SK-N-SH treated with all-trans-retinoic acid at 6 μM for 48 hours (cell line): ENCODE measurements at regions not wholly inside any gene's neighbourhood (a gene's known extent, or its start where the extent isn't known, plus 50 kb on each side); places are given as distances from the start of the nearest gene placed in this dataset.

Experiments
- ATAC-seq: fragments of 200-7000 bp; cut with Tn5 transposase; 3 replicates; pipeline ENCODE4 v1.9.1; 2020; ENCODE audit warnings: mild to moderate bottlenecking, moderate library complexity
- ARNTL ChIP-seq: fragments of 450-650 bp; formaldehyde crosslinking; IDR thresholded peaks from 2 replicates; pipeline ENCODE4 v1.5.0; 2020; ENCODE audit warnings: low read depth, mild to moderate bottlenecking, moderate library complexity, borderline replicate concordance
- BACH2 ChIP-seq: fragments of 250-450 bp; sonication (Bioruptor Pico); IDR thresholded peaks from 2 replicates; pipeline ENCODE4 v1.9.0; 2021; ENCODE audit warnings: mild to moderate bottlenecking, borderline replicate concordance
- CSDC2 ChIP-seq: fragments of 250-450 bp; sonication (Bioruptor Pico); IDR thresholded peaks from 2 replicates; pipeline ENCODE4 v1.5.0; 2020; ENCODE audit warnings: mild to moderate bottlenecking, moderate library complexity
- ESRRG ChIP-seq: fragments of 250-450 bp; sonication (Bioruptor Pico); IDR thresholded peaks from 2 replicates; pipeline ENCODE4 v1.6.1; 2021; ENCODE audit warnings: mild to moderate bottlenecking
- GLIS3 ChIP-seq: fragments of 250-450 bp; sonication (Bioruptor Pico); IDR thresholded peaks from 2 replicates; pipeline ENCODE4 v1.5.0; 2020; ENCODE audit warnings: mild to moderate bottlenecking, moderate library complexity
- ISL1 ChIP-seq: fragments of 250-450 bp; sonication (Bioruptor Pico); IDR thresholded peaks from 2 replicates; pipeline ENCODE4 v2.1.2; 2022; ENCODE audit warnings: mild to moderate bottlenecking, moderate library complexity
- OSR1 ChIP-seq: fragments of 250-450 bp; sonication (Bioruptor Pico); IDR thresholded peaks from 2 replicates; pipeline ENCODE4 v1.8.0; 2022; ENCODE audit warnings: moderate library complexity, mild to moderate bottlenecking, inconsistent platforms
- PATZ1 ChIP-seq: fragments of 250-450 bp; sonication (Bioruptor Pico); IDR thresholded peaks from 2 replicates; pipeline ENCODE4 v1.8.0; 2020; ENCODE audit warnings: mild to moderate bottlenecking, moderate library complexity, borderline replicate concordance
- PPARA ChIP-seq: fragments of 250-450 bp; sonication (Bioruptor Pico); IDR thresholded peaks from 2 replicates; pipeline ENCODE4 v1.5.0; 2020; ENCODE audit warnings: mild to moderate bottlenecking, borderline replicate concordance
- SNAI2 ChIP-seq: fragments of 250-450 bp; sonication (Bioruptor Pico); IDR thresholded peaks from 2 replicates; pipeline ENCODE4 v1.5.0; 2020; ENCODE audit warnings: mild to moderate bottlenecking, moderate library complexity
- TCF4 ChIP-seq: fragments of 250-450 bp; sonication (Bioruptor Pico); IDR thresholded peaks from 2 replicates; pipeline ENCODE4 v1.8.0; 2021; ENCODE audit warnings: mild to moderate bottlenecking, moderate library complexity, borderline replicate concordance
- TOX ChIP-seq: fragments of 250-450 bp; sonication (Bioruptor Pico); IDR thresholded peaks from 2 replicates; pipeline ENCODE4 v1.8.0; 2021; ENCODE audit warnings: mild to moderate bottlenecking, moderate library complexity, borderline replicate concordance
- TSHZ2 ChIP-seq: fragments of 250-450 bp; sonication (Bioruptor Pico); IDR thresholded peaks from 2 replicates; pipeline ENCODE4 v1.5.0; 2020; ENCODE audit warnings: mild to moderate bottlenecking, moderate library complexity
- ZFP30 ChIP-seq: fragments of 450-650 bp; formaldehyde crosslinking; IDR thresholded peaks from 2 replicates; pipeline ENCODE4 v1.5.0; 2022; ENCODE audit warnings: mild to moderate bottlenecking, moderate library complexity
- ZNF565 ChIP-seq: fragments of 450-650 bp; formaldehyde crosslinking; conservative IDR thresholded peaks from 2 replicates; pipeline ENCODE4 v1.5.0; 2020; ENCODE audit warnings: low read depth, mild to moderate bottlenecking, moderate library complexity
- ZNF70 ChIP-seq: fragments of 450-650 bp; formaldehyde crosslinking; IDR thresholded peaks from 2 replicates; pipeline ENCODE4 v1.5.0; 2020; ENCODE audit warnings: mild to moderate bottlenecking, moderate library complexity
- TF ChIP-seq, protein P1 (sequence below): fragments of 250-450 bp; sonication (Bioruptor Pico); IDR thresholded peaks from 2 replicates; pipeline ENCODE4 v1.5.1; 2020; ENCODE audit warnings: low read depth, mild to moderate bottlenecking, moderate library complexity
- TF ChIP-seq, protein P2 (sequence below): fragments of 250-450 bp; sonication (Bioruptor Pico); IDR thresholded peaks from 2 replicates; pipeline ENCODE4 v1.5.1; 2021; ENCODE audit warnings: mild to moderate bottlenecking, moderate library complexity
- TF ChIP-seq, protein P3 (sequence below): fragments of 250-450 bp; sonication (Bioruptor Pico); IDR thresholded peaks from 2 replicates; pipeline ENCODE4 v1.8.0; 2021; ENCODE audit warnings: low read depth, mild to moderate bottlenecking, moderate library complexity, borderline replicate concordance

DNA sequence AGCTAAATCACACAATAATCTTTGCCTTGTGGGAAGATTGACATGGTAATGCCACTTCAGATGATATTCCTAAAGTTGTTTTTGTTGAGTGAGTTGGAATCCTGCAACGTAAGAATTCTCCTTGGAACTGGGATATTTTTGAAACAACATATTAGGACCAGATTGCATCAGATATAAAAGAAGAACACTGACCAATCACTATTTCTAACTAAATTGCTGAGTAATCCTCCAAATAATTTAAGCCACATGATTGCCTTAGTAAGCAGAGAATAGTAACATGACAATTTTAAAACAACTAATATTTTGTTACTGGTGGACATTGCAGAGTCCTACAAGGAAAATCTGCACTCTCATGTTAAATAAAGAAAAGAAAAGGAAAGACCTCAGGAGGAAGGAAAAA lies 353.9 kb upstream of the LMCD1 start:
- no peak for TF ChIP-seq CSDC2 (CRISPR knock-in tag)
- TF ChIP-seq, protein P1, sequence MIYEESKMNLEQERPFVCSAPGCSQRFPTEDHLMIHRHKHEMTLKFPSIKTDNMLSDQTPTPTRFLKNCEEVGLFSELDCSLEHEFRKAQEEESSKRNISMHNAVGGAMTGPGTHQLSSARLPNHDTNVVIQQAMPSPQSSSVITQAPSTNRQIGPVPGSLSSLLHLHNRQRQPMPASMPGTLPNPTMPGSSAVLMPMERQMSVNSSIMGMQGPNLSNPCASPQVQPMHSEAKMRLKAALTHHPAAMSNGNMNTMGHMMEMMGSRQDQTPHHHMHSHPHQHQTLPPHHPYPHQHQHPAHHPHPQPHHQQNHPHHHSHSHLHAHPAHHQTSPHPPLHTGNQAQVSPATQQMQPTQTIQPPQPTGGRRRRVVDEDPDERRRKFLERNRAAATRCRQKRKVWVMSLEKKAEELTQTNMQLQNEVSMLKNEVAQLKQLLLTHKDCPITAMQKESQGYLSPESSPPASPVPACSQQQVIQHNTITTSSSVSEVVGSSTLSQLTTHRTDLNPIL (CRISPR knock-in tag): no peak
- no peak for TF ChIP-seq SNAI2 (CRISPR knock-in tag)
- TF ChIP-seq ISL1 (CRISPR knock-in tag): no peak
- ATAC-seq: no peak

DNA sequence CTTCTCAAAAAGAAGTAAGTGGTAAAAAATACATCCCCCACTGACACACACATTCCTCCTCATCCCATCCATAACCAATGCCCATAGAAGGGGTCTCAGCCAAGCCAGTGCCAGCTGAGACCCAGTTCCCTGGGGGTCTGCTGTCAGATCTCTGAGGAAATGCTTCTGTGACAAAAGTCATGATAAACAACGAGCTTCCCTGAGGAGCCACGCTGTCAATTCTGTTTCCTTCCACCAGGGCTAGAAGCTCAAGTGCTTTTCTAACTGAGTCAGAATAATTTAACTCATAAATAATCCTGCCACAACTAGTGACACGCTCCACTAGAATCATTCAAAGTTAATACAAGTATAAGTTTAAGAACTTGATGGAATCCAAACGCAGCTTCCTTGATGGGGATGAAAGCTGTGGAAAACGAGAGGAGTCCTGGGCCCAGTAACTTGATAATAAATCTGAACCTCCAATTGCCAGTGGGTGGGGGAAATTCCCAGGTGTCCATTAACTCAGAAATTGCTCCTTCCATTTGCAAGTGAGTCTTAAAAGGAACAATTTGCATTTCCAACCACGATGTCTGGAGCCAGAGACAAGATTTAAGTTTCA lies 348.7 kb upstream of the LMCD1 start:
- no peak for TF ChIP-seq BACH2 (CRISPR knock-in tag)
- TF ChIP-seq GLIS3 (CRISPR knock-in tag): no peak
- TF ChIP-seq, protein P1 (CRISPR knock-in tag): no peak
- TF ChIP-seq PPARA (CRISPR knock-in tag): no peak
- TF ChIP-seq TCF4: no peak
- no peak for TF ChIP-seq CSDC2 (CRISPR knock-in tag)
- TF ChIP-seq ARNTL (CRISPR knock-in tag): no peak
- TF ChIP-seq, protein P2, sequence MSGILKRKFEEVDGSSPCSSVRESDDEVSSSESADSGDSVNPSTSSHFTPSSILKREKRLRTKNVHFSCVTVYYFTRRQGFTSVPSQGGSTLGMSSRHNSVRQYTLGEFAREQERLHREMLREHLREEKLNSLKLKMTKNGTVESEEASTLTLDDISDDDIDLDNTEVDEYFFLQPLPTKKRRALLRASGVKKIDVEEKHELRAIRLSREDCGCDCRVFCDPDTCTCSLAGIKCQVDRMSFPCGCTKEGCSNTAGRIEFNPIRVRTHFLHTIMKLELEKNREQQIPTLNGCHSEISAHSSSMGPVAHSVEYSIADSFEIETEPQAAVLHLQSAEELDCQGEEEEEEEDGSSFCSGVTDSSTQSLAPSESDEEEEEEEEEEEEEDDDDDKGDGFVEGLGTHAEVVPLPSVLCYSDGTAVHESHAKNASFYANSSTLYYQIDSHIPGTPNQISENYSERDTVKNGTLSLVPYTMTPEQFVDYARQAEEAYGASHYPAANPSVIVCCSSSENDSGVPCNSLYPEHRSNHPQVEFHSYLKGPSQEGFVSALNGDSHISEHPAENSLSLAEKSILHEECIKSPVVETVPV (CRISPR knock-in tag): no peak
- TF ChIP-seq TSHZ2 (CRISPR knock-in tag): no peak
- TF ChIP-seq SNAI2 (CRISPR knock-in tag): no peak
- no peak for ATAC-seq

DNA sequence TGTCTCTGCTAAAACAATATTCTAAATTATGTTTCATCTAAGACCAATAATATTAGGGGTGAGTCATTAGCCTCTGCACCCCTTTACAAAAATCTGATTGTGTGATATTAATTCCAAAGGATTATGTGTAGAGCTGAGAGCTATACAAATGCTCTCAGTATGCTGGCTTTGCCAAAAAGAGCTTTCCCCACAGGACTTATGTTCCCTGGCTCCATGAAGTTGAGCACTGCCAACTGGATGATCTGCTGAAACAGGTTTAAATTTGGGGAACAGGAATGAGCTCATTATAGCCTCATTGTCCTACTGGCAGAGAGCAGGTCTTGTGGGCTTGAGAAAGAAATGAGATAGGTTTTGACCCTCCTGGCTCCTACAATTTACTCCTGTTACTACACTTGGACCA lies 347.8 kb upstream of the LMCD1 start:
- ATAC-seq: no peak
- TF ChIP-seq BACH2 (CRISPR knock-in tag): no peak
- no peak for TF ChIP-seq TOX (CRISPR knock-in tag)
- no peak for TF ChIP-seq ISL1 (CRISPR knock-in tag)
- no peak for TF ChIP-seq PPARA (CRISPR knock-in tag)
- TF ChIP-seq PATZ1 (CRISPR knock-in tag): no peak
- TF ChIP-seq, protein P1 (CRISPR knock-in tag): no peak
- no peak for TF ChIP-seq GLIS3 (CRISPR knock-in tag)
- no peak for TF ChIP-seq OSR1 (CRISPR knock-in tag)
- no peak for TF ChIP-seq ZFP30 (CRISPR knock-in tag)
- TF ChIP-seq ZNF70: no peak
- TF ChIP-seq, protein P2 (CRISPR knock-in tag): no peak
- TF ChIP-seq CSDC2 (CRISPR knock-in tag): no peak
- TF ChIP-seq ZNF565: no peak
- no peak for TF ChIP-seq ARNTL (CRISPR knock-in tag)
- TF ChIP-seq, protein P3, sequence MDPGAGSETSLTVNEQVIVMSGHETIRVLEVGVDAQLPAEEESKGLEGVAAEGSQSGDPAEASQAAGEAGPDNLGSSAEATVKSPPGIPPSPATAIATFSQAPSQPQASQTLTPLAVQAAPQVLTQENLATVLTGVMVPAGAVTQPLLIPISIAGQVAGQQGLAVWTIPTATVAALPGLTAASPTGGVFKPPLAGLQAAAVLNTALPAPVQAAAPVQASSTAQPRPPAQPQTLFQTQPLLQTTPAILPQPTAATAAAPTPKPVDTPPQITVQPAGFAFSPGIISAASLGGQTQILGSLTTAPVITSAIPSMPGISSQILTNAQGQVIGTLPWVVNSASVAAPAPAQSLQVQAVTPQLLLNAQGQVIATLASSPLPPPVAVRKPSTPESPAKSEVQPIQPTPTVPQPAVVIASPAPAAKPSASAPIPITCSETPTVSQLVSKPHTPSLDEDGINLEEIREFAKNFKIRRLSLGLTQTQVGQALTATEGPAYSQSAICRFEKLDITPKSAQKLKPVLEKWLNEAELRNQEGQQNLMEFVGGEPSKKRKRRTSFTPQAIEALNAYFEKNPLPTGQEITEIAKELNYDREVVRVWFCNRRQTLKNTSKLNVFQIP (CRISPR knock-in tag): no peak
- no peak for TF ChIP-seq ESRRG (CRISPR knock-in tag)
- TF ChIP-seq TSHZ2 (CRISPR knock-in tag): no peak
